ENCODE measurements at regions not wholly inside any gene's neighbourhood (a gene's known extent, or its start where the extent isn't known, plus 50 kb on each side); places are given as distances from the start of the nearest gene placed in this dataset.

- H3K36me3 ChIP-seq (replicated peaks): no peaks in the 10 kb centered on the region
- TF ChIP-seq CTCF (IDR thresholded peaks at IDR 0.05; ENCODE audit: low read depth, low read length, missing control alignments): no peak
- H3K27ac ChIP-seq: no peak overlapping the region
- no peaks in the 10 kb centered on the region for H3K27me3 ChIP-seq (replicated peaks)
- in situ Hi-C loops (cut with HindIII; ENCODE audit: low pct_ligation_motif_present, low sequenced_read_pairs): no loop called here
- DNase-seq: no peak
- H3K4me3 ChIP-seq (ENCODE audit: low read depth, low read length): no peak overlapping the region
Measured at GRCh38 chr15:96564546-96564945, 234.0 kb downstream of the NR2F2 start.

DNA sequence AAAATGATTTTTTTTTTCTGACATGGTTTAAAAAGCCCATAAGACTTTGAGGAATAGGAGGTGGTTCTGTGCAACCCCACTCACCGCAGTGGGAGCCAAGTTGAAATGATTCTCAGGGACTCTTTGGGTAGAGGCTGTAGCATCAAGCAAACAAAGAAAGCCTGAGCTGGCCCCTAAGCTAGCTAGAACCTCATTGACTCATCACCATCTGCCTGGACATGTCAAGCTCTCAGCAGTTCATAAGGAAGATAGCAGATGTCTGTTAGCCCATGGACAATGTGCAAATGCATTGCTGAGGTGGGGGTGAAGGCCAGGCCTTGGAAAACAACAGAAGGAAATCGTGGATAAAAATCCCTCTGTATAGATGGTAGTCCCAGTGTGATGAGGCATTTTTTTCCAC is 234.8 kb downstream of the NR2F2 start:
- Histone ChIP-seq H3K4me3 (ENCODE audit: low read depth, low read length) (no peak overlapping the region), H3K27me3 (replicated peaks) (no peaks in the 10 kb centered on the region), H3K36me3 (replicated peaks) (no peaks in the 10 kb centered on the region), H3K27ac (no peak overlapping the region)
- in situ Hi-C loops (cut with HindIII; ENCODE audit: low pct_ligation_motif_present, low sequenced_read_pairs): no loop called here
- no peak for TF ChIP-seq CTCF (IDR thresholded peaks at IDR 0.05; ENCODE audit: low read depth, low read length, missing control alignments)
- DNase-seq: no peak

GRCh38 chr15:96574782-96575181 is 244.3 kb downstream of the NR2F2 start:
- H3K27ac ChIP-seq: no peak overlapping the region
- no peak for TF ChIP-seq CTCF (IDR thresholded peaks at IDR 0.05; ENCODE audit: low read depth, low read length, missing control alignments)
- no peak overlapping the region for H3K4me3 ChIP-seq (ENCODE audit: low read depth, low read length)
- in situ Hi-C loops (cut with HindIII; ENCODE audit: low pct_ligation_motif_present, low sequenced_read_pairs): no loop called here
- no peak for DNase-seq
- no peaks in the 10 kb centered on the region for H3K36me3 ChIP-seq (replicated peaks)
- H3K27me3 ChIP-seq (replicated peaks): no peaks in the 10 kb centered on the region

DNA sequence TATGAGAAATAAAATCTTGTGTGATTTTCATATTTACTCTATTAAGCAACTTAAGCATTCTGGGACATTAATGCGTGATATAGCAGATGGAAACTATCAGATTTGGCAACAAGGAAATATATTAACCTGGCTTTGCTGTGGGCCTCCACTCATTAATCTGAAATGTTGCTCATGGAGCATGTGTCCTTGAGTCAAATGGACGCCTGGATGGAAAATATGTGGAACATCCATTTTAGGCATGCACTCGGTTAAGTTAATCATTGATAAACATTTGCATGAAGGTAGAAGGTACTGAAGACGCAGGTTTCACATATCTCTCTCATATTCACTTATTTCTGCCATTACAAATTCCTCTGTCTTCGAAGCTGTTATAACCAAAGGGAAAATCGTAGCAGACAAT is 246.1 kb downstream of the NR2F2 start:
- in situ Hi-C loops (cut with HindIII; ENCODE audit: low pct_ligation_motif_present, low sequenced_read_pairs): no loop called here
- TF ChIP-seq CTCF (IDR thresholded peaks at IDR 0.05; ENCODE audit: low read depth, low read length, missing control alignments): no peak
- DNase-seq: no peak
- no peak overlapping the region for H3K4me3 ChIP-seq (ENCODE audit: low read depth, low read length)
- no peaks in the 10 kb centered on the region for H3K27me3 ChIP-seq (replicated peaks)
- H3K36me3 ChIP-seq (replicated peaks): no peaks in the 10 kb centered on the region
- H3K27ac ChIP-seq: no peak overlapping the region

DNA sequence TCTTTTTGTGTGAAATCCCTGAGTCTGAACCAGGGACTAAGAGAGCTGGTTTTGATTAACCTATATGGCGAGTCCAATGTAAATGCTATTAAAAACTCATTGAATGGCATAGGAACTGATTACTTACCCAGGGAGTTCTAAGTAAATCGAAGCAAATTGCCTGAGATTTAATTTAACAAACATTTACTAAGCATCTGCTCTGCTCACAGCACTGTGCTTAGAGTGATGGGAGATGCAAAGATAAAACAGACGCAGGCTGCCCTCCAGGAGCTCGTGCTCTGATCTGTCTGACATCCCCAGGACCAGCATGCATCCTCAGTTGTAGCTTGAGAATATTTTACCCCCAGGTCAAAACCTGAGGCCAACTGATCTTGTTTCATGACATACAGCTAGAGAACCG is 247.9 kb downstream of the NR2F2 start:
- Histone ChIP-seq H3K27ac (no peak overlapping the region), H3K4me3 (ENCODE audit: low read depth, low read length) (no peak overlapping the region), H3K36me3 (replicated peaks) (no peaks in the 10 kb centered on the region), H3K27me3 (replicated peaks) (no peaks in the 10 kb centered on the region)
- in situ Hi-C loops (cut with HindIII; ENCODE audit: low pct_ligation_motif_present, low sequenced_read_pairs): no loop called here
- TF ChIP-seq CTCF (IDR thresholded peaks at IDR 0.05; ENCODE audit: low read depth, low read length, missing control alignments): no peak
- DNase-seq: no peak

DNA sequence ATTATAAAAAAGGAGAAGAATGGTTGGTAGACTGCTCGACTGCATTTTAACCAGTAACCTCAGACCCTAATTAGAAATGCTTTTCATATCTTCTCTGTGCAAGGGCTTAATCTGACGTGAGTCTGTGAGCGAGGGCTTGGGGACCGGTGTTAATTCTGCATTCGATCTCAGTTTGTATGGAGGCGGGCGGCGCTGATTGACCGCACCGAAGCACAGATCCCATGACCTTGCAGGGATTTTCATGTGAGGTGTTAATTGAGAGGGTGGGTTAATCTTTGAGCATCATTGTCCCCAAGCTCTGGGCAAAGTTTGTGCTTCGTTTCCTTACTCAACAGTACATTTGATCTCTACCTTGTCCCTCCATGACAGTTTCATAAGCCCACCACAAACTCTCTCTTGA is 250.9 kb downstream of the NR2F2 start:
- in situ Hi-C loops (cut with HindIII; ENCODE audit: low pct_ligation_motif_present, low sequenced_read_pairs): no loop called here
- Histone ChIP-seq H3K4me3 (ENCODE audit: low read depth, low read length) (no peak overlapping the region), H3K27ac (no peak overlapping the region), H3K27me3 (replicated peaks) (no peaks in the 10 kb centered on the region), H3K36me3 (replicated peaks) (no peaks in the 10 kb centered on the region)
- DNase-seq: no peak
- TF ChIP-seq CTCF (IDR thresholded peaks at IDR 0.05; ENCODE audit: low read depth, low read length, missing control alignments): no peak

Measured in brain microvascular endothelial cell (primary cell).